Stimulated activated naive CD4-positive, alpha-beta T cell treated with Interleukin-2 at 50 U/mL for 16 hours (primary cell): ENCODE measurements at regions not wholly inside any gene's neighbourhood (a gene's known extent, or its start where the extent isn't known, plus 50 kb on each side); places are given as distances from the start of the nearest gene placed in this dataset.
"Not testable (repeated sequence)": the region's sequence is repeated elsewhere in the genome, so short reads cannot be mapped to it uniquely, and the experiment has no call there.

Source experiments
- DNase-seq: peaks from one replicate; lab custom pipeline; 2025; lab: John Stamatoyannopoulos, UW

- DNase-seq, result no peak
Measured at GRCh38 chrX:121169099-121170035, 122.0 kb downstream of the GLUD2 start.

GRCh38 chrX:121172703-121173102, 125.3 kb downstream of the GLUD2 start:
- no peak for DNase-seq

- DNase-seq, result no peak
Measured at GRCh38 chrX:121179972-121180371, 132.6 kb downstream of the GLUD2 start.

GRCh38 chrX:121191779-121192178, 144.4 kb downstream of the GLUD2 start:
- DNase-seq, result no peak

GRCh38 chrX:121195719-121196118, 148.3 kb downstream of the GLUD2 start:
- DNase-seq, result no peak

- DNase-seq, result not testable (repeated sequence)
Measured at GRCh38 chrX:121196872-121197444, 149.5 kb downstream of the GLUD2 start.

GRCh38 chrX:121208563-121208962, 161.2 kb downstream of the GLUD2 start:
- no peak for DNase-seq

GRCh38 chrX:121216641-121217374, 169.4 kb downstream of the GLUD2 start:
- DNase-seq, result no peak

- DNase-seq, result no peak
Measured at GRCh38 chrX:121221322-121221977, 174.0 kb downstream of the GLUD2 start.

GRCh38 chrX:121227888-121228287, 180.5 kb downstream of the GLUD2 start:
- no peak for DNase-seq

- DNase-seq, result no peak
Measured at GRCh38 chrX:121231566-121232358, 184.4 kb downstream of the GLUD2 start.

GRCh38 chrX:121236040-121236439, 188.6 kb downstream of the GLUD2 start:
- DNase-seq, result no peak

- DNase-seq, result no peak
Measured at GRCh38 chrX:121238093-121238492, 190.7 kb downstream of the GLUD2 start.

- no peak for DNase-seq
Measured at GRCh38 chrX:121244511-121244910, 197.1 kb downstream of the GLUD2 start.

GRCh38 chrX:121245763-121246162, 198.4 kb downstream of the GLUD2 start:
- DNase-seq, result no peak

- DNase-seq, result no peak
Measured at GRCh38 chrX:121254336-121254735, 206.9 kb downstream of the GLUD2 start.

- no peak for DNase-seq
Measured at GRCh38 chrX:121256647-121257046, 209.2 kb downstream of the GLUD2 start.

- no peak for DNase-seq
Measured at GRCh38 chrX:121258545-121258944, 211.1 kb downstream of the GLUD2 start.

GRCh38 chrX:121259170-121259569, 211.8 kb downstream of the GLUD2 start:
- no peak for DNase-seq

- DNase-seq, result no peak
Measured at GRCh38 chrX:121260596-121261240, 213.3 kb downstream of the GLUD2 start.

- DNase-seq, result no peak
Measured at GRCh38 chrX:121283921-121284320, 236.5 kb downstream of the GLUD2 start.
